ENCODE measurements at regions not wholly inside any gene's neighbourhood (a gene's known extent, or its start where the extent isn't known, plus 50 kb on each side); places are given as distances from the start of the nearest gene placed in this dataset.

GRCh38 chr13:107808389-107808788, 406.9 kb downstream of the LIG4 start:
- Histone ChIP-seq H3K4me1 (ENCODE audit: insufficient read depth, low read length, poor library complexity, severe bottlenecking) (peaks cover 6% of the 10 kb centered on the region), H3K27me3 (replicated peaks; ENCODE audit: insufficient read depth, low read depth, low read length, poor library complexity) (no peaks in the 10 kb centered on the region), H3K27ac (ENCODE audit: low read depth, low read length, poor library complexity, severe bottlenecking) (no peak overlapping the region), H3K4me3 (ENCODE audit: low read depth, low read length, poor library complexity, severe bottlenecking) (no peak overlapping the region), H3K9me3 (ENCODE audit: low read depth, low read length, poor library complexity, severe bottlenecking) (no peaks in the 10 kb centered on the region), H3K36me3 (ENCODE audit: insufficient read depth, low read length, poor library complexity, severe bottlenecking) (no peaks in the 10 kb centered on the region)
- BruUV-seq (replicated peaks), result no TSS peak
- ChIA-PET POLR2A (ENCODE audit: low non-redundant PET) (no interaction called here), CTCF (no interaction called here)
- TF ChIP-seq CTCF (conservative IDR thresholded peaks at IDR 0.05; ENCODE audit: low read depth, low read length) (no peak), EZH2 (IDR thresholded peaks at IDR 0.05; ENCODE audit: borderline replicate concordance, low read depth, low read length, poor library complexity, severe bottlenecking) (no peak)
- DNase-seq (ENCODE audit: low spot score), result no peak
- intact Hi-C loops (cut with micrococcal nuclease; ENCODE audit: unreplicated experiment), result no loop called here

GRCh38 chr13:107807306-107808073, 407.8 kb downstream of the LIG4 start:
- POLR2A ChIA-PET (ENCODE audit: low non-redundant PET), result no interaction called here
- intact Hi-C loops (cut with micrococcal nuclease; ENCODE audit: unreplicated experiment), result no loop called here
- no TSS peak for BruUV-seq (replicated peaks)

GRCh38 chr13:107806726-107807125, 408.6 kb downstream of the LIG4 start:
- ChIA-PET CTCF (no interaction called here), POLR2A (ENCODE audit: low non-redundant PET) (no interaction called here)
- BruUV-seq (replicated peaks), result no TSS peak
- H3K4me1 ChIP-seq (ENCODE audit: insufficient read depth, low read length, poor library complexity, severe bottlenecking), result peaks cover 6% of the 10 kb centered on the region
- intact Hi-C loops (cut with micrococcal nuclease; ENCODE audit: unreplicated experiment), result no loop called here
- H3K36me3 ChIP-seq (ENCODE audit: insufficient read depth, low read length, poor library complexity, severe bottlenecking), result no peaks in the 10 kb centered on the region
- H3K4me3 ChIP-seq (ENCODE audit: low read depth, low read length, poor library complexity, severe bottlenecking), result no peak overlapping the region
- DNase-seq (ENCODE audit: low spot score), result no peak
- no peak for TF ChIP-seq CTCF (conservative IDR thresholded peaks at IDR 0.05; ENCODE audit: low read depth, low read length)
- H3K9me3 ChIP-seq (ENCODE audit: low read depth, low read length, poor library complexity, severe bottlenecking), result no peaks in the 10 kb centered on the region
- H3K27ac ChIP-seq (ENCODE audit: low read depth, low read length, poor library complexity, severe bottlenecking), result no peak overlapping the region
- peaks cover 2% of the 10 kb centered on the region for H3K27me3 ChIP-seq (replicated peaks; ENCODE audit: insufficient read depth, low read depth, low read length, poor library complexity)

More at GRCh38 chr13:107807306-107808073, 407.8 kb downstream of the LIG4 start:
- TF ChIP-seq EZH2 (IDR thresholded peaks at IDR 0.05; ENCODE audit: borderline replicate concordance, low read depth, low read length, poor library complexity, severe bottlenecking) (no peak), CTCF (conservative IDR thresholded peaks at IDR 0.05; ENCODE audit: low read depth, low read length) (no peak)
- CTCF ChIA-PET, result no interaction called here
- no peaks in the 10 kb centered on the region for H3K36me3 ChIP-seq (ENCODE audit: insufficient read depth, low read length, poor library complexity, severe bottlenecking)
- H3K9me3 ChIP-seq (ENCODE audit: low read depth, low read length, poor library complexity, severe bottlenecking), result no peaks in the 10 kb centered on the region
- no peak overlapping the region for H3K27ac ChIP-seq (ENCODE audit: low read depth, low read length, poor library complexity, severe bottlenecking)
- H3K4me1 ChIP-seq (ENCODE audit: insufficient read depth, low read length, poor library complexity, severe bottlenecking), result peaks cover 6% of the 10 kb centered on the region
- no peak for DNase-seq (ENCODE audit: low spot score)
- H3K4me3 ChIP-seq (ENCODE audit: low read depth, low read length, poor library complexity, severe bottlenecking), result no peak overlapping the region
- no peaks in the 10 kb centered on the region for H3K27me3 ChIP-seq (replicated peaks; ENCODE audit: insufficient read depth, low read depth, low read length, poor library complexity)

Data from A673 (cell line).